ENCODE measurements at regions not wholly inside any gene's neighbourhood (a gene's known extent, or its start where the extent isn't known, plus 50 kb on each side); places are given as distances from the start of the nearest gene placed in this dataset.
"Not testable (repeated sequence)": the region's sequence is repeated elsewhere in the genome, so short reads cannot be mapped to it uniquely, and the experiment has no call there.

DNA sequence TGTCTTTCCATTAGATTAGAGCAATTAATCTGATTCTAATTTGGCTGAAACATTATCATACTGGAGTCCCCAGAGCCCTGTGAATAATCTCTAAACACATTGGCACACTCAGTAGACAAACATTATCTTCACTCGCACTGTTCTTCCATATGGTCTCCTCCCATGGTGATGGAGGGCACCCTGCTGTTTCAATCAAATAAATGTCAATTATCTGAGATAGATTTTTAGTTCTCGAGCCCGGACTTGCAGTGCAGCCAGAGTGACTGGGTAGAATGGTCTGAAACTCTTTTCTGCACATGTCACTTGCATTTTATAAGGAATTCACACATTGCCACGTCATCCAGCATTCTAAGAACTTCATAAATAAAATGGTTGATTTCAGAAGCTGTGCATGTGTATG, 90.6 kb upstream of the MAP3K7 start:
- H3K36me3 Mint-ChIP-seq (ENCODE audit: insufficient read depth, unreplicated experiment), result no peaks in the 10 kb centered on the region
- ChIA-PET POLR2A (no interaction called here), CTCF (no interaction called here)
- H3K27ac Mint-ChIP-seq (ENCODE audit: unreplicated experiment), result no peak overlapping the region
- no peak overlapping the region for H3K4me3 ChIP-seq (ENCODE audit: low read depth, low read length)
- no peaks in the 10 kb centered on the region for H3K9me3 Mint-ChIP-seq (ENCODE audit: unreplicated experiment)
- H3K9me3 ChIP-seq, result no peaks in the 10 kb centered on the region
- intact Hi-C loops (cut with micrococcal nuclease; ENCODE audit: unreplicated experiment), result no loop called here
- TF ChIP-seq, protein P1, sequence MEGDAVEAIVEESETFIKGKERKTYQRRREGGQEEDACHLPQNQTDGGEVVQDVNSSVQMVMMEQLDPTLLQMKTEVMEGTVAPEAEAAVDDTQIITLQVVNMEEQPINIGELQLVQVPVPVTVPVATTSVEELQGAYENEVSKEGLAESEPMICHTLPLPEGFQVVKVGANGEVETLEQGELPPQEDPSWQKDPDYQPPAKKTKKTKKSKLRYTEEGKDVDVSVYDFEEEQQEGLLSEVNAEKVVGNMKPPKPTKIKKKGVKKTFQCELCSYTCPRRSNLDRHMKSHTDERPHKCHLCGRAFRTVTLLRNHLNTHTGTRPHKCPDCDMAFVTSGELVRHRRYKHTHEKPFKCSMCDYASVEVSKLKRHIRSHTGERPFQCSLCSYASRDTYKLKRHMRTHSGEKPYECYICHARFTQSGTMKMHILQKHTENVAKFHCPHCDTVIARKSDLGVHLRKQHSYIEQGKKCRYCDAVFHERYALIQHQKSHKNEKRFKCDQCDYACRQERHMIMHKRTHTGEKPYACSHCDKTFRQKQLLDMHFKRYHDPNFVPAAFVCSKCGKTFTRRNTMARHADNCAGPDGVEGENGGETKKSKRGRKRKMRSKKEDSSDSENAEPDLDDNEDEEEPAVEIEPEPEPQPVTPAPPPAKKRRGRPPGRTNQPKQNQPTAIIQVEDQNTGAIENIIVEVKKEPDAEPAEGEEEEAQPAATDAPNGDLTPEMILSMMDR (IDR thresholded peaks at IDR 0.05; ENCODE audit: insufficient read depth in 1 of 2, low read depth in 1 of 2, low read length in 1 of 2, severe bottlenecking in 1 of 2, unreplicated experiment in 1 of 2), result no peak
- H3K27me3 ChIP-seq (replicated peaks; ENCODE audit: control insufficient read depth, insufficient read depth, low read length), result peaks cover 2% of the 10 kb centered on the region
- no peaks in the 10 kb centered on the region for H3K36me3 ChIP-seq (ENCODE audit: control insufficient read depth, insufficient read depth, low read length)
- H3K4me3 Mint-ChIP-seq (ENCODE audit: unreplicated experiment), result no peak overlapping the region
- no TSS peak for BruUV-seq (replicated peaks)
- H3K4me1 Mint-ChIP-seq (ENCODE audit: low read depth, unreplicated experiment), result no peaks in the 10 kb centered on the region
- H3K4me1 ChIP-seq, result no peaks in the 10 kb centered on the region
- H3K27me3 Mint-ChIP-seq (ENCODE audit: insufficient read depth, unreplicated experiment), result peaks cover 22% of the 10 kb centered on the region
- no peak for DNase-seq

DNA sequence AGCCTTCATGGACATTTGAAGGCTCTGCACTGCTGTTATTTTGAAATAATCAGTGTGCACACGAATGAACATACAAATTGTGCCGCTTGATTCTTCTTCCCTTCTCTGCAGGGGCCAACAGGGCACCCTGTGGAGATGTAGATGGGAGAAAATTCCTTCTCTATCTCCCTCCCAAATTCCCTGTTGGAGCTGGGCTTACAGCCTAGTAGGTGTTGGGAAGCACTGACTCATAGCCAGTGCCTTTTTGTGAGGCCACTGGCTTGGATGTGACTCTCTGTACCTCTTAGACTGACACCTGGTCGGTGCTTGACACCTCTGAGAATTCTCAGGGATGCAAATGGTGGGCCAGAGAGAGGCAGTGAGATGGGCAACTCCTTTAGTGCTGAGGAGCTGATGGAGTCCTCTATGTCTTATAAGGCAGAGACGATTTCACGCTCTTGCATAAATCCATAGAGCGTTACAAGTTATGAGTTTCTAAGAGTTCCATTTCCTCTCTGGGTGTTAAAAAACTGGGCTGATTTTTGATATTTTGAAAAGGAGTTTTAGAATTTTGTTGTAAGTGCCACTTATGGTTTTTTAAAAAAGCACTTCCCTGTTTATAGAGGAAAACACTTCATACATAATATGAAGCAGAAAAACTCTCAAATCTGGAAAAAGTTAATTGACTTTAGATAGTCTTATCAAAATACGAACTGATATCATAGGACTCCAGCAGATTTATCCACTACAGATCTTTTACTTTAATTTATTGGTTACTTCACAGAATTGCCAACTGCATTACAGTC, 89.8 kb upstream of the MAP3K7 start:
- intact Hi-C loops (cut with micrococcal nuclease; ENCODE audit: unreplicated experiment), result no loop called here
- H3K9me3 ChIP-seq, result no peaks in the 10 kb centered on the region
- no peak overlapping the region for H3K4me3 ChIP-seq (ENCODE audit: low read depth, low read length)
- H3K4me1 ChIP-seq, result no peaks in the 10 kb centered on the region
- H3K4me1 Mint-ChIP-seq (ENCODE audit: low read depth, unreplicated experiment), result no peaks in the 10 kb centered on the region
- ChIA-PET CTCF (no interaction called here), POLR2A (no interaction called here)
- no peaks in the 10 kb centered on the region for H3K36me3 Mint-ChIP-seq (ENCODE audit: insufficient read depth, unreplicated experiment)
- TF ChIP-seq, protein P1 (IDR thresholded peaks at IDR 0.05; ENCODE audit: insufficient read depth in 1 of 2, low read depth in 1 of 2, low read length in 1 of 2, severe bottlenecking in 1 of 2, unreplicated experiment in 1 of 2), result no peak
- no TSS peak for BruUV-seq (replicated peaks)
- peaks cover 2% of the 10 kb centered on the region for H3K27me3 ChIP-seq (replicated peaks; ENCODE audit: control insufficient read depth, insufficient read depth, low read length)
- no peaks in the 10 kb centered on the region for H3K36me3 ChIP-seq (ENCODE audit: control insufficient read depth, insufficient read depth, low read length)
- DNase-seq, result no peak
- H3K9me3 Mint-ChIP-seq (ENCODE audit: unreplicated experiment), result no peaks in the 10 kb centered on the region
- peaks cover 25% of the 10 kb centered on the region for H3K27me3 Mint-ChIP-seq (ENCODE audit: insufficient read depth, unreplicated experiment)
- no peak overlapping the region for H3K4me3 Mint-ChIP-seq (ENCODE audit: unreplicated experiment)
- no peak overlapping the region for H3K27ac Mint-ChIP-seq (ENCODE audit: unreplicated experiment)

DNA sequence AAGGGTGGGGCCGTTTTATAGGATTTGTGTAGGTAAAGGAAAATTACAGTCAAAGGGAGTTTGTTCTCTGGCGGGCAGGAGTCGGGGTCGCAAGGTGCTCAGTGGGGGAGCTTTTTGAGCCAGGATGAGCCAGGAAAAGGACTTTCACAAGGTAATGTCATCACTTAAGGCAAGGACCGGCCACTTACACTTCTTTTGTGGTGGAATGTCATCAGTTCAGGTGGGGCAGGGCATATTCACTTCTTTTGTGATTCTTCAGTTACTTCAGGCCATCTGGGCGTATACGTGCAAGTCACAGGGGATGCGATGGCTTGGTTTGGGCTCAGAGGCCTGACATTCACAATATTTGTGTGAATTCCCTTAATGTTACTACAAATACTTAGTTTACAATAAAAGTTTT, 88.2 kb upstream of the MAP3K7 start:
- H3K4me3 Mint-ChIP-seq (ENCODE audit: unreplicated experiment); intact Hi-C loops (cut with micrococcal nuclease; ENCODE audit: unreplicated experiment); CTCF ChIA-PET; H3K27ac Mint-ChIP-seq (ENCODE audit: unreplicated experiment); POLR2A ChIA-PET; DNase-seq; H3K36me3 ChIP-seq (ENCODE audit: control insufficient read depth, insufficient read depth, low read length); H3K4me3 ChIP-seq (ENCODE audit: low read depth, low read length); H3K9me3 ChIP-seq; H3K4me1 ChIP-seq; H3K9me3 Mint-ChIP-seq (ENCODE audit: unreplicated experiment); H3K27me3 ChIP-seq (replicated peaks; ENCODE audit: control insufficient read depth, insufficient read depth, low read length); BruUV-seq (replicated peaks); H3K36me3 Mint-ChIP-seq (ENCODE audit: insufficient read depth, unreplicated experiment); H3K4me1 Mint-ChIP-seq (ENCODE audit: low read depth, unreplicated experiment): not testable (repeated sequence)
- peaks cover 21% of the 10 kb centered on the region for H3K27me3 Mint-ChIP-seq (ENCODE audit: insufficient read depth, unreplicated experiment)

DNA sequence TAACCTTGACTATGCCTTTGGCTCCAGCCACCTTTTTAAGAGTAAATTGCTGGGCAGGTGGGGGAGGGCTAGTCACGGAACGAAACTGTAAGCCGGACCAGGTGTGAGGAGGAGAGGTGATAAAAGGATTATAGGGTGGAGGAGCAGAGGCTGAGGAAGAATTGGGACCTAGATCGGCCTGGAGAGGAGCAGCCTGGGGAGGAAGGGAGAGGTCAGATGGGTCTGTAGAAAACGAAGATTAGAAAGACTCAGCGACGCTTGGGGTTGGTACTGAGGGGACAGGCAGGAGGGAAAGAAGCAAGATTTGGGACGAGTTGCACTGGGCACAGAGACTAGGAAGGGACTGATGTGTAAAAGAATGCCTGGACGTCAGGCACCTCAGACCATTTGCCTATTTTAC, 87.2 kb upstream of the MAP3K7 start:
- H3K27ac Mint-ChIP-seq (ENCODE audit: unreplicated experiment); BruUV-seq (replicated peaks); POLR2A ChIA-PET; intact Hi-C loops (cut with micrococcal nuclease; ENCODE audit: unreplicated experiment); H3K4me1 ChIP-seq; CTCF ChIA-PET; H3K36me3 ChIP-seq (ENCODE audit: control insufficient read depth, insufficient read depth, low read length); DNase-seq; H3K9me3 ChIP-seq; H3K4me1 Mint-ChIP-seq (ENCODE audit: low read depth, unreplicated experiment); H3K4me3 ChIP-seq (ENCODE audit: low read depth, low read length); H3K36me3 Mint-ChIP-seq (ENCODE audit: insufficient read depth, unreplicated experiment); H3K27me3 ChIP-seq (replicated peaks; ENCODE audit: control insufficient read depth, insufficient read depth, low read length); H3K4me3 Mint-ChIP-seq (ENCODE audit: unreplicated experiment); H3K9me3 Mint-ChIP-seq (ENCODE audit: unreplicated experiment): not testable (repeated sequence)
- peaks cover 21% of the 10 kb centered on the region for H3K27me3 Mint-ChIP-seq (ENCODE audit: insufficient read depth, unreplicated experiment)

Measured in Caco-2 (cell line).